ENCODE measurements at regions not wholly inside any gene's neighbourhood (a gene's known extent, or its start where the extent isn't known, plus 50 kb on each side); places are given as distances from the start of the nearest gene placed in this dataset.

DNA sequence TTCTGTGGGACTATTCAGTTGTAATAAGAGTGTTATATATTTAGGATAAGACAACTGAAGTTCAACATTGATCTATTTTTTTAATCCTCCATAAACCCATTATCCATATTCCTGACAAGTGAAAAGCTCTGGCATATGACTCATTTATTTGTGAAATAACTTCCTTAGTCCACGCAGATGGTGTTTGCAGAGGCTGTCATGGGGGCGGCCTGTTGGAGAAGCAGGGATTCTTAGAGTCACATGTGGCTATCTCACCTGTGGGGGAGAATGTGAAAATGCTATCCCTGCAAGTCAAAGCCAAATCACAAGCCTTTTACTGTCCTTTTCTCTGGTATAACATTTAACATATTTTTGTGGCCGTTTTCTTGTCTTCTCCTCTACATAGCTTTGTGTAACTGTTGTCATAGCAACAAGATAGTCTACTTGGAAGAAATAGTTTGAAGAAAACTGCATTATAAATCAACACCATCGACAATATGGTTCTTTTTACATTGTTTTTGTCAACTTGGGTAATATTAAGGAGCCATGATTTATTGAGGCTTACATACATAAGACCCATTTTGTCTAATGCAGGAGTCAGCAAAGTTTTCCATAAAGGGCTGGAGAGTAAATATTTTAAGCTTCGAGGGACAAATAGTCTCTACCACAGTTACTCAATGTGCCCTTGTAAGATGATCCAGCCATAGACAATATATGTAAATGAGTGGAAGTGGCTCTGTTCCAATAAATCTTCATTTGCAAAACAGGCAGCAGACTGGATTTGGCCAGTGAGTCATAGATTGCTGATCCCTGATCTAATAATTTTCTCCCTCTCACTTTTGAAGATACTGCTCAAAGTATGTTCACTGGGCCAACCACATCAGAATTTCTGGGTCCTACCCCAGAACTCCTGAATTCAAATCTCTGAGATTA is 395.0 kb downstream of the DTHD1 start:
- no peaks in the 10 kb centered on the region for H3K36me3 ChIP-seq (ENCODE audit: control insufficient read depth, insufficient read depth, low read length)
- H3K27ac ChIP-seq (ENCODE audit: extremely low read depth, low read depth, low read length): no peak overlapping the region
- no peak overlapping the region for H2AFZ ChIP-seq (ENCODE audit: low read depth, low read length)
- ChIA-PET CTCF (ENCODE audit: low intra/inter-chr PET ratio) (no interaction called here), POLR2A (no interaction called here)
- ATAC-seq (no peak), DNase-seq (ENCODE audit: extremely low read depth in 1 of 4, low spot score in 3 of 4) (no peak), FAIRE-seq (no peak)
- in situ Hi-C loops (cut with MboI) (no loop called here), intact Hi-C loops (cut with micrococcal nuclease) (no loop called here)
- H3K9me3 ChIP-seq (replicated peaks; ENCODE audit: control insufficient read depth, insufficient read depth, low read depth, low read length): no peaks in the 10 kb centered on the region
- 1% methylated on average over 5 of the region's 5 CpGs for WGBS (ENCODE audit: insufficient coverage, low coverage, missing lambda C conversion rate)
- no peaks in the 10 kb centered on the region for H4K20me1 ChIP-seq (replicated peaks; ENCODE audit: control insufficient read depth, insufficient read depth, low read length)
- no peaks in the 10 kb centered on the region for H3K9me1 ChIP-seq (ENCODE audit: control insufficient read depth, insufficient read depth, low read length)
- no peaks in the 10 kb centered on the region for H3K27me3 ChIP-seq (ENCODE audit: control insufficient read depth in 2 of 2, insufficient read depth in 2 of 2, low read length in 2 of 2)
- H3K79me2 ChIP-seq (ENCODE audit: control insufficient read depth, insufficient read depth, low read length): no peaks in the 10 kb centered on the region
- H3K4me2 ChIP-seq (ENCODE audit: insufficient read depth, low read length): no peak overlapping the region
- H3K4me3 ChIP-seq: no peak overlapping the region
- H3K9ac ChIP-seq (ENCODE audit: insufficient read depth in 1 of 2, low read depth in 2 of 2, low read length in 2 of 2): no peak overlapping the region
- TF ChIP-seq RFX1 (IDR thresholded peaks at IDR 0.05) (peak; percentile 63), ZNF395 (CRISPR knock-in tag; IDR thresholded peaks at IDR 0.05) (no peak)
- no peaks in the 10 kb centered on the region for H3K4me1 ChIP-seq (replicated peaks in 1 of 2; ENCODE audit: control insufficient read depth in 2 of 2, insufficient read depth in 2 of 2, low read length in 2 of 2)
- BruUV-seq (replicated peaks): no TSS peak

- Histone ChIP-seq H3K4me3 (no peak overlapping the region), H3K4me1 (replicated peaks in 1 of 2; ENCODE audit: control insufficient read depth in 2 of 2, insufficient read depth in 2 of 2, low read length in 2 of 2) (no peaks in the 10 kb centered on the region), H4K20me1 (replicated peaks; ENCODE audit: control insufficient read depth, insufficient read depth, low read length) (no peaks in the 10 kb centered on the region), H3K9me3 (replicated peaks; ENCODE audit: control insufficient read depth, insufficient read depth, low read depth, low read length) (no peaks in the 10 kb centered on the region), H3K36me3 (ENCODE audit: control insufficient read depth, insufficient read depth, low read length) (no peaks in the 10 kb centered on the region), H3K27me3 (ENCODE audit: control insufficient read depth in 2 of 2, insufficient read depth in 2 of 2, low read length in 2 of 2) (no peaks in the 10 kb centered on the region), H2AFZ (ENCODE audit: low read depth, low read length) (no peak overlapping the region), H3K27ac (ENCODE audit: extremely low read depth, low read depth, low read length) (no peak overlapping the region), H3K9me1 (ENCODE audit: control insufficient read depth, insufficient read depth, low read length) (no peaks in the 10 kb centered on the region), H3K9ac (ENCODE audit: insufficient read depth in 1 of 2, low read depth in 2 of 2, low read length in 2 of 2) (no peak overlapping the region), H3K79me2 (ENCODE audit: control insufficient read depth, insufficient read depth, low read length) (no peaks in the 10 kb centered on the region), H3K4me2 (ENCODE audit: insufficient read depth, low read length) (no peak overlapping the region)
- intact Hi-C loops (cut with micrococcal nuclease): no loop called here
- no peak for TF ChIP-seq ZBTB17 (CRISPR knock-in tag; IDR thresholded peaks at IDR 0.05)
- no peak for TF ChIP-seq SETDB1 (IDR thresholded peaks at IDR 0.05; ENCODE audit: low read length)
- no peak for TF ChIP-seq KLF1 (tag; IDR thresholded peaks at IDR 0.05)
- no peak for TF ChIP-seq TCFL5 (CRISPR knock-in tag; conservative IDR thresholded peaks at IDR 0.05)
- TF ChIP-seq ZFP30 (CRISPR knock-in tag; IDR thresholded peaks at IDR 0.05; ENCODE audit: borderline replicate concordance): no peak
- no peak for TF ChIP-seq MEF2D (tag; conservative IDR thresholded peaks at IDR 0.05; ENCODE audit: low read depth)
- no peak for TF ChIP-seq KLF16 (IDR thresholded peaks at IDR 0.05)
- TF ChIP-seq, protein P1, sequence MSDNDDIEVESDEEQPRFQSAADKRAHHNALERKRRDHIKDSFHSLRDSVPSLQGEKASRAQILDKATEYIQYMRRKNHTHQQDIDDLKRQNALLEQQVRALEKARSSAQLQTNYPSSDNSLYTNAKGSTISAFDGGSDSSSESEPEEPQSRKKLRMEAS (CRISPR knock-in tag; IDR thresholded peaks at IDR 0.05): no peak
- no peak for TF ChIP-seq ARID2 (IDR thresholded peaks at IDR 0.05)
- no peak for TF ChIP-seq ZNF282 (CRISPR knock-in tag; IDR thresholded peaks at IDR 0.05)
- in situ Hi-C loops (cut with MboI): no loop called here
- WGBS (ENCODE audit: insufficient coverage, low coverage, missing lambda C conversion rate): 3% methylated on average over 2 of the region's 2 CpGs
- CTCF ChIA-PET (ENCODE audit: low intra/inter-chr PET ratio): no interaction called here
- DNase-seq (ENCODE audit: extremely low read depth in 1 of 4, low spot score in 3 of 4) (no peak), ATAC-seq (no peak), FAIRE-seq (no peak)
- BruUV-seq (replicated peaks): no TSS peak
- POLR2A ChIA-PET: no interaction called here
Observed at GRCh38 chr4:36677112-36677511, 395.7 kb downstream of the DTHD1 start.
